Fibroblast of the aortic adventitia (primary cell): ENCODE measurements at regions not wholly inside any gene's neighbourhood (a gene's known extent, or its start where the extent isn't known, plus 50 kb on each side); places are given as distances from the start of the nearest gene placed in this dataset.

Experiments
- DNase-seq: peaks from one replicate; pipeline ENCODE4 v3.0.0-alpha.2; 2010; ENCODE audit warnings: low read depth
- H3K4me3 ChIP-seq: 2 replicates; pipeline ENCODE4 v1.5.1; 2011; ENCODE audit warnings: low read depth, mild to moderate bottlenecking, control low read depth, low read length, moderate library complexity
- TF ChIP-seq, protein P1 (sequence below): IDR thresholded peaks from 2 replicates; pipeline ENCODE4 v1.5.1; 2011; ENCODE audit warnings: mild to moderate bottlenecking, low read length, control low read depth, inconsistent platforms; ENCODE audit not compliant: insufficient read depth

DNA sequence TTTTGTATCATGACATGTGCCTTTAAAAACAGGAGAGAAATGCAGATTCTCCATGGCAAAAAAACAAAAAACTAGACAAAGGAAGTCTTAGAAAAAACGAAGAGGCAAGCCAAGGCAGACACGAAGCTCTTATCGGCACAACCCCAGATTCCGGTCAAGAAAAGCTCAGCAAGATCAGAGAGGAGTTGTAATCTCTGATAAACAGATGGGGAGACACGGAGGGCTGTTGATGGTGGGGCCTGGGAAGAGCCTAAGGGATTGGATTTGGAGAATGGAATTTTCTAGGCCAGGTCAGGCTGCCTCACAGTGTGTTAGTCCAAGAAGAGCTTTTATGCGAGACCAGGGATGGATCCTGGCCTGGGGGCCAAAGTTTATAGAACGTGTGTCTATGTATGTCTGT is 96.2 kb upstream of the AKT3 start:
- TF ChIP-seq, protein P1, sequence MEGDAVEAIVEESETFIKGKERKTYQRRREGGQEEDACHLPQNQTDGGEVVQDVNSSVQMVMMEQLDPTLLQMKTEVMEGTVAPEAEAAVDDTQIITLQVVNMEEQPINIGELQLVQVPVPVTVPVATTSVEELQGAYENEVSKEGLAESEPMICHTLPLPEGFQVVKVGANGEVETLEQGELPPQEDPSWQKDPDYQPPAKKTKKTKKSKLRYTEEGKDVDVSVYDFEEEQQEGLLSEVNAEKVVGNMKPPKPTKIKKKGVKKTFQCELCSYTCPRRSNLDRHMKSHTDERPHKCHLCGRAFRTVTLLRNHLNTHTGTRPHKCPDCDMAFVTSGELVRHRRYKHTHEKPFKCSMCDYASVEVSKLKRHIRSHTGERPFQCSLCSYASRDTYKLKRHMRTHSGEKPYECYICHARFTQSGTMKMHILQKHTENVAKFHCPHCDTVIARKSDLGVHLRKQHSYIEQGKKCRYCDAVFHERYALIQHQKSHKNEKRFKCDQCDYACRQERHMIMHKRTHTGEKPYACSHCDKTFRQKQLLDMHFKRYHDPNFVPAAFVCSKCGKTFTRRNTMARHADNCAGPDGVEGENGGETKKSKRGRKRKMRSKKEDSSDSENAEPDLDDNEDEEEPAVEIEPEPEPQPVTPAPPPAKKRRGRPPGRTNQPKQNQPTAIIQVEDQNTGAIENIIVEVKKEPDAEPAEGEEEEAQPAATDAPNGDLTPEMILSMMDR, result no peak
- no peak for DNase-seq
- no peak overlapping the region for H3K4me3 ChIP-seq

DNA sequence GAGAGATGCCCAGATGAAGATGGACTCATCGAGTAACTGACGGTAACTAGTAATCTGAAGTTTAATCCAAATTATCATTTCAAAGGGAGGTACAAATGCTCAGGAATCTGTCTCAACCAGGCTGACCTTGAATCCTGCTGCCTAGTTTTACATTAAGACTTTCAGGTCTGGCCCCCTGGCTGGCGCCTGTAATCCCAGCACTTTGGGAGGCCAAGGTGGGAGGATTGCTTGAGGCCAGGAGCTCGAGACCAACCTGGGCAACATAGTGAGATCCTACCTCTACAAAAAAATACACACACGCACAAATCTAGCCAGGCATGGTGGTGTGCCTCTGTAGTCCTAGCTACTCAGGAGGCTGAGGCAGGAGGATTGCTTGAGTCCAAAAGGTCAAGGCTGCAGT is 95.7 kb upstream of the AKT3 start:
- TF ChIP-seq, protein P1, result no peak
- no peak for DNase-seq
- H3K4me3 ChIP-seq, result no peak overlapping the region

DNA sequence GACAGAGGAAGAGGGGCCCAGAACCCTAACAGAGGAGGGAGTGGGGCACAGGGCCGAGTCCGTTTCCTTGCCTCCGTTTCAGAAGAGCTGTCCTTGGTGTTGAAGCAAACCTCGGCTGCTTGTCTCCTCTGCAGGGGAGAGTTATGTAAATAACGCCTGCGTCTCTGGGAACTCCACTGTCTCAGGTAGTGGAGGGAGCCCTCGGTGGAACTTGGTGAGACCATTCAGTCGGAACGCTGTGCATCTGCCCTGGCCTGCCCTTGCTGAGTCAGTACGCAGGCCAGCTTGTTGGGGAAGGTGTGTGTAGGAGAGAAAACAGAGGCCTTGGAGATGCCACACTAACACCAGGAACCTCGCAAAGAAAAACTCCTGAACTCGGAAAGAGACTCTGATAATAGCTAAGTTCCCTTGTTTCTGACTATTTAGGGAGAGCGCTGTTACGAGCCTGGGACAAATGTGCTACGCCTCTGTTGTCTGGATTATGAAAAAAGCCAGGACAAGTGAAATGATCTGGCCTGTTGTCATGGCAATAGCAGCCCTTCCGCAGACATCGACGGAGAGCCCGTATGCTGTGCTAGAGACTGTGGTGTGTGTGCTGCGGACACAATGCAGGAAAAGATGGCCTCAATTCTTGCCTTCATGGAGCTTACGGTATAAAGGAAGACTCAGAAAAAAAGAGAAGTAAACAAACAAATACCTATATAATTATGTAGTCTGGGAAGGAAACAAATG is 94.6 kb upstream of the AKT3 start:
- H3K4me3 ChIP-seq, result no peak overlapping the region
- DNase-seq, result peak; percentile 39
- TF ChIP-seq, protein P1, result no peak

DNA sequence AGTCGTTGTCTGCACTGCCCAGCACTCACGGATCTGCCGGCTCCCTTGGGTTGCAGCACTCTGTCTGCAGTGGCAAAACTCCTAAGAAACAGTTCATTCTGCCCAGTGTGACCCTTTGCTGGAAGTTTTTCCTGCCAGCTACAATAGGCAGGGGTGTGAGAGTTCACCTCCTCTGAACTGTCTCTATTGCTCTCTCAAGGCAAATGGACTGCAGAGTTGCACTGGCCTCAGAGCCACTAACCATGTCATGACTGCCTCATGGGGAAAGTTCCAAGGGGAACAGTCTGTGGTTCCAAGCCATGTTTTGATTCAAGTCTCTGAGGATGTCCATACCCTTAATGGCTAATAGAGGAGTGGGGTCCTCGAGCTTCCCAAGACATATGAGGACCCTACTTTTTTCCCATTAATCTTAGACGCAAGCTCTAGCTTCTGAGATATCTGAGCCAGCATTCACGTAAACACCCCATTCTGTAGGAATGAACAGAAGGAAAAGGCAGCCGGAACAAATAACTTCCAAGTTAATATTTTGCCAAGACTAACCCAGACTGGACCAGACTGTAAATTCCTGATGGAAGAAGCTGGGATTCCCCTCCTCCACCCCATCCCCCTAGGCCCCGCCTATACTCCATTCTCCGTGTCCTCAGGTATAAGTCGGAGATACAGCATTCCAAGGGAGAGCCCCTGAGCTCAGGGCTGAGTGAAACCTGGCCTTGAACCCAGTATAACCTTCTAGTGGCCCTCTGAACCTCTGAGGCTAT is 93.8 kb upstream of the AKT3 start:
- TF ChIP-seq, protein P1, result no peak
- no peak overlapping the region for H3K4me3 ChIP-seq
- no peak for DNase-seq

DNA sequence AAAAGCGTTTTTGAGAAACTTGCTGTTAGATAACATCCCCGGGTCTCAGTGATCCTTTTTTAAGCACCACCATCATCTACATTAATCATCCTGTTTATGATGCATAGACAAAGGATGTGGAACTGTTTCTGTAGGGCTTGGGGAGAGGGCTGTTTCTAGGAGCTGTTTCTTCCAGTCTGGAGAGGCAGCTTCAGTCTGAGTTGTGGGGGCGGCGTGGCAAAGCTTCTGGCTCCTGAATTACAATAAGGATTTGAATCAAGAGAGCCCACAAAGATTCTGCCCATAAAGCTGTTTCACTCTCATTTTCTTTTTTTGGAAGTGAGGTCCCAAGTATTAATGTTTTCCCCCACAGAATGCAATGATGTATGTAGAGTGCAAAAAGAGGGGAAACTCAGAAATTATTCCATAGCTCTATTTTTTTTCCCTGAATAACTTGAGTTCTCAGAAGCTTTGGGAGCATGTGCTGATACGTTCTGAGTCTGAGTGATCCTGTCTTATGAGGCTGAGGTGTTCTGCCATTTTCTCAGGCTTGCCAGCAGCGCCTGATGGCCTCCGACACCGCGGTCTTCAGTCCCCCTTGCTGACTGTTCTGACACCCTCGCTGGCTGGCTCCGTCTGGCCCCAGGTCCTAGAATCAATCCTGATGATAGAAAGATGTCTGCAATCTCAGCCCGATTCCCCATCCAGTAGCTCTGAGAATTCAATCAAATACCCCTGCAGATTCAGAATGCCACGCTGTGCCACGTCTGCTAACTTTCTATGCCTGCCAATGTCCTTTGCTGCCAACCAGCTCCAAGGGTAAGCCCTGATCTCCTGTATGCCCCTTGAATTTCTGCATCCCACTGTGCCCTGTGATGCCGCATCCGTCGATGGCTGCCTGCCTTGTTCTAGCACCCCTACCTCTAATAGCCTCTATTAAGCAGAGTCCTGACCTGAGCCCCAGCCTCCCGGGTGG is 92.4 kb upstream of the AKT3 start:
- no peak overlapping the region for H3K4me3 ChIP-seq
- DNase-seq, result no peak
- TF ChIP-seq, protein P1, result no peak

DNA sequence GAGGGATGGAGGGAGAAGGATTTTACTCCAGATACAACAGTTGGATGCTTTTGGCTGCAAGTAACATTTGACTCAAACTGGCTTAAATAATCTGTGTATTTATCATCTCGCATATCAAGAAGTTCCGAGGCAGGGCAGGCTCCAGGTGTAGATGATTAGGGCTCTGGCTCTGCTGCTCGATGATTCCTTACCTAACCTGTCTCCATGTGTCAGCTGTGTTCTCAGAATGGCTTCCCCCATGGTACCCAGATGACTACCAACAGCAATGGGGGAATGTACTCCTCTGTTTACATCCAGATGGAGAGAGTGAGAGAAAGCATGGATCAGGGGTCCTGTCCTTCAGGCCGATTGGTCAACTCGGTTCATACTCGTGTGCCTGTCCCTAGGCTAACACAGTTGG is 90.4 kb upstream of the AKT3 start:
- DNase-seq, result no peak
- no peak overlapping the region for H3K4me3 ChIP-seq
- TF ChIP-seq, protein P1, result no peak
